ENCODE measurements at regions not wholly inside any gene's neighbourhood (a gene's known extent, or its start where the extent isn't known, plus 50 kb on each side); places are given as distances from the start of the nearest gene placed in this dataset.

DNA sequence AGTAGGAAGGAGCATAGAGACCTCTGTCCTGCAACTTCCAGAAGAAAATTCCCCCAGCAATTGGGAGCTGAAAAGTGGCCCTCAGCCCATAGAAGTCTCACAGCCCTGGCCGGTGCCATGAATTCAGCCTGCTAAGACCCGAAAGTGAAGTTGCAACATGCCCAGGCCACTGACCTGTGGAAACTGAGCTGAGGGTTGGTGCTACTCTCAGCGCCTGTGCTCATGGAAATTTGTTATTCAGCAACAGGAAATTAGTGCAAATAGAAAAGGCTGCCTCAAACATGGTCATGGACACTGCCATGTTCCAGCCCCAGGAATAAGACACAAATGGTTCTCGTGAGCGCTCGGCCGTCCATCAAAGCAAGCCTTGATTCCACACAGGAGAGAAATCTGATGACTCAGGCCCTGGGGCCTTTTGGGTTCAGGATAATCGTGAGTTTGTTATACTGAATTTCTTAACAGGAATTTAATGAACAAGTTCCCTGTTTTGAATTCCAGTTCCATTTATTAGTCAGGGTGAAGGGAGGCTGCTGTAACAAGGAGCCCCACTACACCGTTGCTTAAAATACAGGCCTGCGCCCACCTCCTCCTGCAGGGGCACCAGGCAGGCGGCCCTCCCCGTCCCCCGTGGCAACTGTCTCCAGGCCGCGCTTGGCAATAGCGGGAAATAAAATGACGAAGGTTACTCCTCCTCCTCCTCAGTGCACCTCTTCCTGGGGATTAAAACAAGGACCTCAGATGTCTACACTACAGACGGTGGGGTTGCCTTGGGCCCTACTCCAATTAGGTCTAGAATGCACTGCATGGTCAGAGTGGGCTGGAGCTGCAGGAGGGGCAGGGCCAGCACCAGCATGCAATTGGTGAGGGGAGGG lies 152.9 kb downstream of the ERMARD start:
- DNase-seq (ENCODE audit: low read depth), result no peak
- no peak for TF ChIP-seq MYC (IDR thresholded peaks at IDR 0.05; ENCODE audit: low read depth, low read length)
- TF ChIP-seq, protein P1, sequence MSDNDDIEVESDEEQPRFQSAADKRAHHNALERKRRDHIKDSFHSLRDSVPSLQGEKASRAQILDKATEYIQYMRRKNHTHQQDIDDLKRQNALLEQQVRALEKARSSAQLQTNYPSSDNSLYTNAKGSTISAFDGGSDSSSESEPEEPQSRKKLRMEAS (IDR thresholded peaks at IDR 0.05; ENCODE audit: low read depth, low read length), result no peak
- TF ChIP-seq POLR2A (IDR thresholded peaks at IDR 0.05; ENCODE audit: extremely low read depth, insufficient read length), result no peak
- TF ChIP-seq, protein P2, sequence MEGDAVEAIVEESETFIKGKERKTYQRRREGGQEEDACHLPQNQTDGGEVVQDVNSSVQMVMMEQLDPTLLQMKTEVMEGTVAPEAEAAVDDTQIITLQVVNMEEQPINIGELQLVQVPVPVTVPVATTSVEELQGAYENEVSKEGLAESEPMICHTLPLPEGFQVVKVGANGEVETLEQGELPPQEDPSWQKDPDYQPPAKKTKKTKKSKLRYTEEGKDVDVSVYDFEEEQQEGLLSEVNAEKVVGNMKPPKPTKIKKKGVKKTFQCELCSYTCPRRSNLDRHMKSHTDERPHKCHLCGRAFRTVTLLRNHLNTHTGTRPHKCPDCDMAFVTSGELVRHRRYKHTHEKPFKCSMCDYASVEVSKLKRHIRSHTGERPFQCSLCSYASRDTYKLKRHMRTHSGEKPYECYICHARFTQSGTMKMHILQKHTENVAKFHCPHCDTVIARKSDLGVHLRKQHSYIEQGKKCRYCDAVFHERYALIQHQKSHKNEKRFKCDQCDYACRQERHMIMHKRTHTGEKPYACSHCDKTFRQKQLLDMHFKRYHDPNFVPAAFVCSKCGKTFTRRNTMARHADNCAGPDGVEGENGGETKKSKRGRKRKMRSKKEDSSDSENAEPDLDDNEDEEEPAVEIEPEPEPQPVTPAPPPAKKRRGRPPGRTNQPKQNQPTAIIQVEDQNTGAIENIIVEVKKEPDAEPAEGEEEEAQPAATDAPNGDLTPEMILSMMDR (IDR thresholded peaks at IDR 0.05; ENCODE audit: low read depth, low read length), result no peak
- H3K4me3 ChIP-seq (ENCODE audit: low read depth, low read length), result no peak overlapping the region

DNA sequence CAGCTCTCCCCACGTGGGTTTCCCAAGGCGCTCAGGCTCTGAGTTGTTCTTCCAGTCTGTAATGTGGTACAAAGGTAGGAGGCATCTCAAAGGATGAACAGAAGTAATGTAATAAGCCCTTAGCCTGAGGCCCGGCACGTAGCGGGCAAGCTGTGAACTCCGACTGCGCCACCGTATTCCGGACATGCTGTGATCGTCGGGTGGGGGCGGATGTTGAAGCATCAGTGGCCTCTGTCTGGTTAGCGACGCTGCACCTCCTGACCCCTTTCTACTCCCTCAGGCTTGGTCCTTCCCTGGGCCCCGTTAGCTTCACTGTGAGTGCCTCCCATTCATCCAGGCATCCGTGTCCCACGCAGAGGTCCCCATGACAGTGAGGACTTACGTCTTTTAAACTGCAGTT lies 151.7 kb downstream of the ERMARD start:
- no peak overlapping the region for H3K4me3 ChIP-seq (ENCODE audit: low read depth, low read length)
- TF ChIP-seq, protein P1 (IDR thresholded peaks at IDR 0.05; ENCODE audit: low read depth, low read length), result no peak
- TF ChIP-seq, protein P2 (IDR thresholded peaks at IDR 0.05; ENCODE audit: low read depth, low read length), result no peak
- TF ChIP-seq POLR2A (IDR thresholded peaks at IDR 0.05; ENCODE audit: extremely low read depth, insufficient read length) (no peak), MYC (IDR thresholded peaks at IDR 0.05; ENCODE audit: low read depth, low read length) (no peak)
- no peak for DNase-seq (ENCODE audit: low read depth)

DNA sequence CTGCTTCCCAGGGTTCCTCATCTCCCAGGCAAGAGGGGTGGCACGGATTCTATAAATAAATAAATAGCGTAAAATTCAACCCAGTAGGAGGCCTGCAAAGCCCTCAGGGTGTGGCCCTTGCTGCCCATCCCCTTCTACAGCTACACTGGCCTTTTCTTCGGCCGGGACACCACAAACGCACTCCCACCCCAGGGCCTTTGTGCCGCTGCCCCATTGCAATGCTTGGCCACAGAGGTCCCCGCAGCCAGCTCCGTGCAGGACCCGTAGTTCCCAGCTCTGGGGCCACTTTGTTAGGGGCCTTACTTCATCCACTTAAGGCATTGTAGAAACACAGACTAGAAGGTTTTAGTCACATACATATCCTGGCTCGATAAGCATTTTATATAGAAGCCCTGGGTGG lies 151.2 kb downstream of the ERMARD start:
- DNase-seq (ENCODE audit: low read depth), result no peak
- no peak overlapping the region for H3K4me3 ChIP-seq (ENCODE audit: low read depth, low read length)
- TF ChIP-seq, protein P2 (IDR thresholded peaks at IDR 0.05; ENCODE audit: low read depth, low read length), result no peak
- TF ChIP-seq POLR2A (IDR thresholded peaks at IDR 0.05; ENCODE audit: extremely low read depth, insufficient read length), result no peak
- TF ChIP-seq MYC (IDR thresholded peaks at IDR 0.05; ENCODE audit: low read depth, low read length), result no peak
- TF ChIP-seq, protein P1 (IDR thresholded peaks at IDR 0.05; ENCODE audit: low read depth, low read length), result no peak

DNA sequence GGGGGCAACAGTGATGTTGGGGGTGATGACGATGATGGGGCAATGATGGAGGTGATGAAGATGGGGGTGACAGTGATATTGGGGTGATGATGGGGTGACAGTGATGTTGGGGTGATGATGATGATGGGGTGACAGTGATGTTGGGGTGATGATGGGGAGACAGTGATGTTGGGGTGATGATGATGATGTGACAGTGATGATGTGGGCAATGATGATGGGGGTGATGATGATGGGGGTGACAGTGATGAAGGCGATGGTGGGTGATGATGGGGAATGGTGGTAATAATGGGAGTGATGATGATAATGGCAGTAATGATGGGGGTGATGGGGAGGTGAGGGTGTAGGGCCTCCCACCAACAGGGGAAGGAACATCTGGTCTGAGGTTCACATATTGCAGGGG lies 150.6 kb downstream of the ERMARD start:
- H3K4me3 ChIP-seq (ENCODE audit: low read depth, low read length), result no peak overlapping the region
- TF ChIP-seq MYC (IDR thresholded peaks at IDR 0.05; ENCODE audit: low read depth, low read length), result no peak
- TF ChIP-seq, protein P2 (IDR thresholded peaks at IDR 0.05; ENCODE audit: low read depth, low read length), result no peak
- no peak for DNase-seq (ENCODE audit: low read depth)

DNA sequence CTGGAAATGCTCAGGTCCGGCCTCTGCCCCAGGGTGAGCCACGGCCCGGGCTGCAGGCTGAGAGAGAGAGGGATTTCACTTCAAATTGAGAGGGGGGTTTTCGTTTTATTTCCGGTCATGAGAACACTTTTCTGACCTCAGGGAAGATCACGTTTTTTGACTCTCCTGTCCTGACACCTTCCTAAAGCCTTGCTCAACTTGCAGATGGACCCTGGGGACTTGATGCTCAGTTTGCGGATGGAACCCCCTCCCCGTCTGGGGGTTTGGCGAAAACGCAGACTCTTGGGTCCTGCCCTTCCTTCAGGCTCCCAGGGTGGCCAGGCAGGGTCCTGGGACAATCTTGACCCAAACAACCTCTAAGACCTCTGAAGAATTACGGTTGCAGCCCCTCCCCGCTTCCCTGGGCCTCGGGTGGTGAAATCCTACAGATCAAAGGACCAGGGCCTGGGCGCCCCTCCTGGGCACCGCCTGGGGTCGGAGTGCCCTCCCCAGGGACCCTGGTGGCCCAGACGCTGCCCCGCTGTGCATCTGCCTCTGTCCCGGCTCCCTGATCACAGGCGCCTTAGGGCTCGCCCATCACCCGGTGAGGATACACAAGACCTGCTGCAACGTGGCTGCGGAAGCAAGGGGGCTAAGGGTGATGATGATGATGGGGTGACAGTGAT lies 148.2 kb downstream of the ERMARD start:
- no peak for TF ChIP-seq POLR2A (IDR thresholded peaks at IDR 0.05; ENCODE audit: extremely low read depth, insufficient read length)
- TF ChIP-seq, protein P1 (IDR thresholded peaks at IDR 0.05; ENCODE audit: low read depth, low read length), result no peak
- no peak for TF ChIP-seq MYC (IDR thresholded peaks at IDR 0.05; ENCODE audit: low read depth, low read length)
- TF ChIP-seq, protein P2 (IDR thresholded peaks at IDR 0.05; ENCODE audit: low read depth, low read length), result no peak
- DNase-seq (ENCODE audit: low read depth), result no peak
- no peak overlapping the region for H3K4me3 ChIP-seq (ENCODE audit: low read depth, low read length)
